ENCODE measurements at regions not wholly inside any gene's neighbourhood (a gene's known extent, or its start where the extent isn't known, plus 50 kb on each side); places are given as distances from the start of the nearest gene placed in this dataset.

DNA sequence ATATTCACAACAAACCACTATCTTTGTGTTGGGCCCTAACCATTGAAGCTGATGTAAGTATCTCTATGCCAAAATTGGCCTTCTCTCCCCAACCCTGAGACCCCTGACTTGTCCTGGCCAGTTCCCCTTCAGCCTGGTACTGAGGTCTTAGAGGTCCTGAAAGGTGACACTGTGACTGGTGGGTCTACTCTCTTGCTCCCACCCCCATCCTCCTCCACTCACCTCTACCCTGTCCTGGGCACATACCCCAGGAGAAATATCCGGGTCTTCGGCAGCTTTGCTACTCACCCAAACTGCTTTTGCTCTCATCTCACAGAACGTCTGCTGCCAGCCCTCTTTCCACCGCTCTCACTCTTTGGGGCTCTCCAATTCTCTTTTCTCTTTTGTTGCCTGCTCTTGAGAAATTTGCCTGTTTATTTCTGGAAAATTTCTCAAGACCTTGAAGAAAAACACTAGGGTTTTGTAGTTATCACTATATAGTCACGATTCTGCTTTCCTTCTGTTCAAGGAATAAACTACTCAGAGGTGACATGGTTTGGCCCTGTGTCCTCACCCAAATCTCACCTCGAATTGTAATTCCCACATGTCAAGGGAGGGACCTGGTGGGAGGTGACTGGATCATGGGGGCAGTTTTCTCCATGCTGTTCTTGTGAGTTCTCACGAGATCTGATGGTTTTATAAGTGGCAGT lies 133.8 kb upstream of the PKDCC start:
- DNase-seq (ENCODE audit: low spot score): no peak

DNA sequence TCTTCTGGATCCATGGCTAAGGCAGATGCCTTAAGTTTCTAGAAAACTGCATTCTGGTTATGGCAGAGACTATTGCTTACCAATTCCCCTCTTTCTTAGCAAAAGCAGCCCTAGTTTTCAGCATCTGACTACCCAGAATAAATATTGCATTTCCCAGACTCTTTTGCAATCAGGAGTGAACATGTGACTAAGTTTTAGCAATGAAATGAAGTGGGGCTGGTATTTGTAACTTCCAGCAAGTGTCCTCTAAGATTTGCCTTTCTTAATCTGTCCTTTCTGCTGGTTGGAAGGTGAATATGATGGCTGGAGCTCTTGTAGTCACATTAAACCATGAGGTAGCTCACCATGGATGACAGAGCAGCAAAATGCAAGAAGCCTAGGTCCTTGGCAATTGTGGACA lies 132.9 kb upstream of the PKDCC start:
- DNase-seq (ENCODE audit: low spot score): no peak

GRCh38 chr2:41916177-41916576 lies 131.6 kb upstream of the PKDCC start:
- no peak for DNase-seq (ENCODE audit: low spot score)

DNA sequence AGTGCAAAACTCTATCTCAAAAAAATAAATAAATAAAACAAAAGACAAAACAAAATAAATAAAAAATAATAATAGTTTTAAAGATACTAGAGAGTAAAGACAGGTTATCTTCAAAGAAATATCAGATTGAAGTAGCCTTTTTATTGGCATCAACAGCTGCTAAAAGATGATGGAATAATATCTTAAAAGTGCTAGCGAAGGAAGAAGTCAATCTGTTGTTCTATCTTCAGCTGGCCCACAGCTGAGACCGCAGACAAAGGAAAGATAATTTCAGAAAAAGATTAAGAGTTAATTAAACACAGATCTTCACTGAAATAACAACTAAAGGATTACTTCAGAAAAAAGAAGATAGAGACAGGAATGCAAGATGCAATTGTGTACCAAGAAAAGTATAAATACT lies 130.2 kb upstream of the PKDCC start:
- no peak for DNase-seq (ENCODE audit: low spot score)

DNA sequence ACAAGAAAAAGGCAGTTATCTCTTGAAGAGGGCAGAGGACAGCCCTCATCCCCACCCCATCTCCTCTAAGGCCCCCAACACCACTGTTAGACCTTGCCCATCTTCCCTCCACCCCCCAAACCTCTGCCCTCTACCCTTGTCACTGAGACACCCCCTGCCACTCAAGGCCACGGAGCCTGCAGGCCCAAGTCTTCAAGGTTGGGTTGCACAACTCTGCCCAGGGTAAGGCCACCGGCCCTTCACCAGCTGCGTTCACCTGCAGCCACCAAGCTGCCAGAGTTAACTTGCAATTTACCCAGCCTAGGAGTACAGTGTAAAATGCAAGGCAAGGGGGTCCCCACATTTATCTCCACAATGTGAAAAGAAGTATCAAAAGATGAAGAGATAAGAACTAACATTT lies 128.7 kb upstream of the PKDCC start:
- no peak for DNase-seq (ENCODE audit: low spot score)

DNA sequence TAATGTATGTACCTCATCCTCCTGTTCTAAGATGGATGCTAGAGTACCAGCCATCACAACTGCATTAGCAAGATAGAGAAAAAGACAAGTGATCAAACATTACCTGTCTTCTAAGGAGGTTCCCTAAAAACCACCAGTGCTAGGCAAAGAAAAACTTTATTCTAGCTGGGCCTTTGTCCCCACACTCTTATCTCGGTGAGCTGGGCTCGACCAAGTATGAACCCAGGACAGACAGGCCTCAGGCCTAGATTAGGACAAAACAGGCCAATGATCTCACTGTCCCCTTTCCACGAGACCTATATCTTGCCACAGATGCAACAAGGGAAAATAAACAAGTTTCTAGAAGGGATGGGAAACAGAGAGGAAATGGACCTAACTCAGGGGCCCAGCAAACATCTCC lies 127.6 kb upstream of the PKDCC start:
- DNase-seq (ENCODE audit: low spot score): no peak

- no peak for DNase-seq (ENCODE audit: low spot score)
These were observed 127.0 kb upstream of the PKDCC start for GRCh38 chr2:41920812-41921211.

GRCh38 chr2:41922177-41922576 lies 125.6 kb upstream of the PKDCC start:
- DNase-seq (ENCODE audit: low spot score): no peak

GRCh38 chr2:41923156-41923786 lies 124.5 kb upstream of the PKDCC start:
- no peak for DNase-seq (ENCODE audit: low spot score)

DNA sequence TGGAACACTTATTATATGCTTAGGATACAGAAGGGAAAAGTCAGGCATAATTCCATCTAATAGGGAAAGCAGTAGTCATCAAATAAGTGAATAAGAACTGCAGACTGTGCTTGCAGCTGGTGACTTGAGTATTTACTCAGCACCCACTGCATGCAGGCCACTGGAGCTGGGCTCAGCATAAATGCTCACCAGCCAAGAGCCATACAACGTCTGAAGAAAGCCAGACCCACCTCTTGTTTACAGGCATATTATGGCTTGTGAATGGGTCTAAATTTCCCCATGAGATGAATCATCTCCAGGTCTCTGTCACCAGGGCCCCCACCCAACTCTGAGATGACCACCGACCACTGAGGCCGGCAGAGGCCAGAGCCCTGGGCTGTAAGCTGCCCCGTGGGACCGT lies 123.8 kb upstream of the PKDCC start:
- DNase-seq (ENCODE audit: low spot score): no peak

DNA sequence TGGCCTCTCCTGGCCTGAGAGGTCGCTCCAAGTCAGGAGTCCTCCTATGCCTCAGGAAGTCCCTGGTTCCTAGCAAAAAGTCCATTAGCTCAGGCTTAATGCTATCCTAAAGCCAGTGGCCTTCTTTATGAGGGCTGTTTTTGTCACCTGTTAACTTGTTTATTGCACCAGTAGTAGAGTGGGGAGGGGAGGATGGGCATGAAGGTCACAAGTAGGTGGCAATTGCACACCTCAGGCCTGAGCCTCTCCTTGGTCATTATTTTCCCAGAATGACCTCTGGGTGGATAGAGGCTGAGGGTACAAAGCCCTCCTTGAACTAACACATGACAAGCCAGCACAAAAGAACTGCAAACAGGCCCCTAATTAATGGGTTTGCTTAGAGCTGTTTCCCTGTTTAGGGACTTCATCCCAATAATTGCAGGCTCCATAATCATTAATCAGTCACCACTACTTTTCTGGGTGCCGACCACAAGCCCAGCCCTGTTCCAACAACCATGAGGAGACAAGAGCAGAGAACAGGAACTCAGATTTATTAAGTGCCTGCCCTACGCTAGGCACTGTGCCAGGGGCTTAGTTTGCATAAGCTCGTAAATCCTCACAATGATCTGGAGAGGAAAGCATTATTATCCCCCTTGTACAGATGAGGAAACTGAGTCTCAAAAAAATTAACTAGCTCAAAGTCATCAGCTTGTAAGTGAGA lies 123.0 kb upstream of the PKDCC start:
- no peak for DNase-seq (ENCODE audit: low spot score)

GRCh38 chr2:41925712-41926111 lies 122.1 kb upstream of the PKDCC start:
- DNase-seq (ENCODE audit: low spot score): no peak

GRCh38 chr2:41926614-41927580 lies 120.9 kb upstream of the PKDCC start:
- no peak for DNase-seq (ENCODE audit: low spot score)

DNA sequence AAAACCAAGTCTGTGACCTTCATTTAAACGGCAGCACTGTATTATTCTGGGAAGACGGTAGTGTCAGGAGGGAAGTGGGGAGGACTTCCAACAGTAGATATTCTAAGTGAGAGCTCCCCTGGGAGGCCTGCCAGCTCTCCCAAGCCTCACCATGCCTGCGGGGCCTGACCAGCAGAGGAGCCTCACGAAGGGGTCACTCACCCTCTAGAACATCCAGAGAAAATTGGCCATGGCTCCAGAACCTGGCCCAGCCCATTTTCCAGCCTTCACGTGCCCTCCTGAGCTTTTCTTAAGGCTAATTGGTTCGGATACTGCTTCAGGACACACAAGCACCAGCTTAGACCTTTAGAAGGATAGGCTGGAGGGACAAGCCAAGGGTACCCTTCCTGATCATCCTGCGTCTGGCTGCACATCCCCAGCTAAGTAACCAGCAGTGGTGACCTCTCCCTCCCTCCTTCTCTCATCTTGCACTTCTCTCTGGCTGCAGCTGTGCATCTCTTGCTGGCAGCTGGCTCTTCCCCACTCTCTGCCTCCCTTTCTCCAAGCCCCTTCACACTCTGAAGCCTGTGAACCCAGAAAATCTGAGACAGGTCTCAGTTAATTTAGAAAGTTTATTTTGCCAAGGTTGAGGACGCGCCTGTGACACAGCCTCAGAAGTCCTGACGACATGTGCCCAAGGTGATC lies 120.1 kb upstream of the PKDCC start:
- DNase-seq (ENCODE audit: low spot score): no peak

DNA sequence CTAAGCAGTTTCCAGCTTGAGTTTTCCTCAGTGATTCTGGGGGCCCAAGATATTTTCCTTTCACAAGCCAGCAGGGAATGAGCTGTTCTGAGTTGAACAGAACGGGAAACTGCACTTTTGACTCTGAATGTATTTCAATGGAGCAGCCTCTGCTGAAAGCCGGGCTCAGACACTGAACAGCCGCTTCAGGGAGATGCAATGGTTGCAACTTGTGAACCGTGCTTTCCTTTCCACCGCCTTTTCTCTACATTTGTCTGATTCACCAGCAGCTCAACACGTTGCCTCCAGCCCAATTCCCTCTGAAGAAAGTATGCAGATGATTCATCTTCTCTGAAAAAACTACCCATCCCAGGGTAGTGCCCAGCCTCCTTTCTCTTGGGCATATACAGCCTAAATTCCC lies 119.3 kb upstream of the PKDCC start:
- DNase-seq (ENCODE audit: low spot score): no peak

GRCh38 chr2:41930807-41931566 lies 116.8 kb upstream of the PKDCC start:
- no peak for DNase-seq (ENCODE audit: low spot score)

GRCh38 chr2:41932241-41933045 lies 115.4 kb upstream of the PKDCC start:
- no peak for DNase-seq (ENCODE audit: low spot score)

DNA sequence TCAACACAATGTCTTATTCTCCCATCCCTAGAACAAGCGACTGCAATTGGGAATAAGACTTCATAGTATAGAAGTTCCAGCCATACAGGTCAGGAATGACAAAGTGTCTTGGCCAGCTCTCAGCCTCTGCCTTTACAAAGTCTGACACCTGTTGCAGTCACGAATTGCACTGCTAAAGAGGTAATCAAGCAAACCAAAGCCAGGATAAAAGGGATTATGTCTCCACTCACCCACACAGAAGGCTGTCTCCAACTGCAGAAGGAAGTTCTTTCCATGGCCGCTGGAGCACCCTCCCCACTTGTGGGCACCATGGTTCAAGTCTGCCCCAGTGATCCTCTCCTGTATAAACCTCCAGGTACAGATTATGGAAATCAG lies 114.8 kb upstream of the PKDCC start:
- DNase-seq (ENCODE audit: low spot score): no peak

GRCh38 chr2:41933585-41934320 lies 114.1 kb upstream of the PKDCC start:
- DNase-seq (ENCODE audit: low spot score): peak; percentile 71

All from hepatic stellate cell (primary cell).